ENCODE measurements at regions not wholly inside any gene's neighbourhood (a gene's known extent, or its start where the extent isn't known, plus 50 kb on each side); places are given as distances from the start of the nearest gene placed in this dataset.

DNA sequence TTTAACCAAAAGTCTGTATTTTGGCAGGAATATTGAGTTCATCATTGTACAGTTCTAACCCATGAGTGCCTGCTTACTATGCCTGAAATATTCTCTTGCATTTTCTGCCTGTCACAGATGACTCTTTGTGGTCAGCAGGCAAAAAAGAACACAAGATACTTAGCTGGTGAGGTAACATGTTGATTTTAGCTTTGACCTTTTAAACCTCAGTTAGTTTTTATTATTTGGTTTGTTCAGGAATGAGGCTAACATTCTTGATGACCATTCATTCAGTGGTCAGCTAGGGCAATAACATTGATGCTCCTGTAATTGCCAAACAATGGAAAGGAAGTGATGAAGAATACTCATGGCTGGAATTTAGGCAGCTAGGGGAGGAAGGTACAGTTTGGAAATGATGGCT is 491.2 kb downstream of the PIK3C3 start:
- TF ChIP-seq EZH2phosphoT487 (IDR thresholded peaks at IDR 0.05; ENCODE audit: insufficient read depth, low read depth) (no peak), EZH2 (IDR thresholded peaks at IDR 0.05; ENCODE audit: insufficient read depth, poor library complexity, severe bottlenecking) (no peak)
